Ureter (tissue), 1 donor: ENCODE measurements at regions not wholly inside any gene's neighbourhood (a gene's known extent, or its start where the extent isn't known, plus 50 kb on each side); places are given as distances from the start of the nearest gene placed in this dataset.

ENCODE experiments used
- DNase-seq: peaks from one replicate; pipeline ENCODE4 v3.0.0-alpha.2; 2020; ENCODE audit warnings: low spot score
- donor health status: DM: yes; HTN: yes; CAD: no.

DNA sequence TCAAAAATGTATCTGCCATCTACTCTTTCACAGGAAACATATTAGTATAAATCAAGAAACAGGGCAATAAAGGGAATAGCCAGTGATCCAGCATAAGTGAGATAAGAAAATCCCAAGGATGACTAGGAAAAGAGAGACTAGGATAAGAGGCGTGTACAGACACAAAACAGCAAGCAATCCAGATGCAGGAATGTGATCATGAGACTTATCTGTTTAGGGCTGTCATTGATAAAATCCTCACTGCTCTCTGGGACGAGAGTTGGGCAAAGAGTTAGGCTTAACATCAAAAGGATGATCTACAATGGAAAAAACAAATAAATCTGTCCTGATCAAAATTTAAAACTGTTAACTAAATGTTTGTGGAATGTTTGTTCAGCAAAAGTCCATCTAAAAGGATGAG, 1156.8 kb upstream of the C9orf72 start:
- DNase-seq: no peak

DNA sequence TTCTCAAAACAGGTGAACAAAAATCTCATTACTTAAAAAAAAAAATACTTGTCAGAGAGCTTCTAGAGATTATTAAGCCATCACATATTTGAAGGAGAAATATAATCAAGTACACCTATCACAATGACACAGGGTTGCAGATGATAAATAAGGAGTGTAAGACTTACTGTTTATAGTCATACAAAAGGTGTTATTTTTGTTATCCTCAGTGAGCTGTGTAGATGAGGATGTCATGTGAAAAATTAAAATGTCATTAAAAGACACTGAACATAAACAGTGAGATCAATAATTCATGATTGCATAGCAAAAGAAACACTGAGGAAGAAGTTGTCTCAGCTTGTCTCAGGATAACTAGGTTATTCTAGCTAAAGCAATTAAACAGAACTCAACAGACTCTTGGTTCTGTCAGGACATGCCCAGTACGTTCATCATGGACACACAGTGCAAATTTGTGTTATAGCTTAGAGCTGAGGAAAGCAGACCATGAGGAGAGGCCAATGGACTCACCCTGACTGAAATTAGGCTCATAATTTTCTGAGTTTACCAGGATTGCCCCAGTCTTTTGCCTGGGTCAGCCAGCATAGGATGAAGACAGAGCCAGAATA, 1162.6 kb upstream of the C9orf72 start:
- DNase-seq: no peak

DNA sequence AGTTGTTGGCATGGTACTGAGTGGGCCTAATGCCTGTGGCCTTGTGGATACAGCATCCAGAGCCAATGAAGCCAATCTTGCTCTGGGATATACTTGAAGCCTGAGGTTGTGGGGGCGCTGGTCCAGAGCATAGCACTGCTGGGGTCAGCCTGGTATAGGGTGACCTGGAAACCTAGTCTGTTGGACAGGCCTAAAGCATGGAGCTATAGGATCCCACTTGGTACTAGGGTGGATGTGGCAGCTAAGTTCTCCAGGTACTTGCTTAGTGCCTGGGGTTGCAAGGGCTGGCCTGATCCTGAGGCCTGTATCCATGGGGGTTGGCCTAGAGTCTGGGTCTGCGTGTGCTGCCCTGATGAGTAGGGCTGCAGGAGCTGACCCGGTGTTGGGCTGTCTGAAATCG, 1168.2 kb upstream of the C9orf72 start:
- DNase-seq: no peak

- DNase-seq: no peak
These were observed 1174.2 kb upstream of the C9orf72 start for GRCh38 chr9:28747351-28747985.

DNA sequence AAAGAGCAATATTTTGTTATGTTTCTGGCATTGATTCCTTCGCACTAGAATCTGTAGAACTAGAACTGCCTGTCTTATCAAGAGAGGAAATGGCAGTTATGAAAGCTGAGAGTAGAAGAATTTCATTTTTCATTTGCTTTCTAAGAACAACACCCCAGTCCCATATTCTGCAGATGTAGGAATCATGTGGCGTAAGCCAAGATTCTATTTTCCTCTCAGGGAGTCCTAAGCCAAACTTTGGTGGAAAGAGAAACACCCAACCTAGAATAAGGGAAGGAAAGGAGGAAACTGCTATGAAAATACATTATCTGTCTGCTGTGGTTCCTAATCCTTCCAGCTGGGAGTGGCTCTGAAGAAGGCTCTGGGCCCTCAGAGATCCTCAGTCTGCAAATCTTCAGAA, 1176.9 kb upstream of the C9orf72 start:
- no peak for DNase-seq

DNA sequence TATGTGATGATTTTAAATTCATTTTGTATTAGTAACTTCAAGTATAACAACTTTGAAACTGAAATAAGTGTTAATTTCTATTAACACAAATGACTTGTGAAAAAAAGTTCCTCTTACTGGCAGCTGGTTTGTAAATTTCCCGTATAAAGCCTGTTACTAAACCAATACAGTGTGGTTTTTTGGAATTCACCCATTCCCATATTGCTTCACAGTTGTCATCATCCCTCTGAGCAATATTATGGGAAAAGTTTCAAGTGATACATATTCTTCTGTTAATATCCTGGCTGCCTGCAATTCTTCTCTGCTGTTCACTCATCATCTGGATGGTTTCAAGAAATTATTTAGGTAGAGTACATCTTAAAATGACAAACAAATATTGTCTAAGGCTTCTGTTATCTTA, 1185.1 kb upstream of the C9orf72 start:
- DNase-seq: no peak

DNA sequence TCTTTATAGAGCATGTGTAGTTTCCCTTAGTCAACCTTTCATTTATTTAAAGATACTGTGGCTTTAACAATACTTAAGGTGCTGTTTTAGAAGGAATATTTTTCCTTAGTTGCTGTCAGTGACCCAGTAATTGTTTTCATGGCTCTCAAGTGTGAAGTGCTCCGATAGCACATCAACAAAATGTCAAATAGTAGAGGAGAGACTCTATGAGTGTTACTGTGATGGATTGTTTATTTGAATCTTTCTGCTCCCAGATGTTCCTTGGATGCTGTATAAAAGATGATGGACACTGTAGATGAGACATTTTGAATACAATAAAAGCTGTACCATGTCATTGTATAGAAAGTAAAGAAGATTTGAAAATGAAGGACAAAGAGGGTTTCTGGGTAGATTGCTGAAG, 1185.7 kb upstream of the C9orf72 start:
- no peak for DNase-seq

DNA sequence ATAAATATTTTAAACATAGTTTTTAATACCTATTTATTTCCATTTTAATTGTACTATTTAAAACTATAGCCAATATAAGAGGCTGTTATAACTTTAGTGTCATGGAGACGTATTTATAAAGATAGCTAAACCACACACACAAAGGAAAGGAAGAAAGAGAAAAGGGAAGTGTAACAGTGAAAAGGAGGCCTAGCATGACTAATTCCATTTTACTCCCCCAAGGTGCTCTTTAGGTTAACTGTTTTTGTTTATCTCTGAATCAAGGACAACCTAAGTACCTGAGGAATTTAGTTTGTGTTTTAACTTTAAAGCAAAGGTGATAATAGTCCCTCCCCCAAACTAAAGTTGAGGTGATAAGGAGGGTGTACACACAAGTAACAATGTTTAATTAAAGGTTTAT, 1188.9 kb upstream of the C9orf72 start:
- DNase-seq: no peak

DNA sequence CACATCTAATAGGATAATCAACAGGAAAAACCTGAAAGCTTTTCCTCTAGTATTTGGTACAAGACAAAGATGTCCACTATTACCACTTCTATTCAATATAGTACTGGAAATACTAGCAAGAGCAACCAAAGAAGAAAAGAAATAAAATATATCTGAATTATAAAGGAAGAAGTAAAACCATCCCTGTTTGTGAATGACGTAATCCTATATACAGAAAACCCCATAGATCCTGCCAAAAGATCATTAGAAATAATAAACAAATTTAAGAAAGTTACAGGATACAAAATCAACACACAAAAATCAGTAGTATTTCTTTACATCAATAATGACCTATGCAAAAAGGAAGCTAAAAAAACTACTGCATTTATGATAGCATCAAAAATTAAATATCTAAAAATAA, 1191.3 kb upstream of the C9orf72 start:
- DNase-seq: no peak

- no peak for DNase-seq
These were observed 1196.9 kb upstream of the C9orf72 start for GRCh38 chr9:28770226-28770625.

GRCh38 chr9:28770827-28771226, 1197.5 kb upstream of the C9orf72 start:
- DNase-seq: no peak

DNA sequence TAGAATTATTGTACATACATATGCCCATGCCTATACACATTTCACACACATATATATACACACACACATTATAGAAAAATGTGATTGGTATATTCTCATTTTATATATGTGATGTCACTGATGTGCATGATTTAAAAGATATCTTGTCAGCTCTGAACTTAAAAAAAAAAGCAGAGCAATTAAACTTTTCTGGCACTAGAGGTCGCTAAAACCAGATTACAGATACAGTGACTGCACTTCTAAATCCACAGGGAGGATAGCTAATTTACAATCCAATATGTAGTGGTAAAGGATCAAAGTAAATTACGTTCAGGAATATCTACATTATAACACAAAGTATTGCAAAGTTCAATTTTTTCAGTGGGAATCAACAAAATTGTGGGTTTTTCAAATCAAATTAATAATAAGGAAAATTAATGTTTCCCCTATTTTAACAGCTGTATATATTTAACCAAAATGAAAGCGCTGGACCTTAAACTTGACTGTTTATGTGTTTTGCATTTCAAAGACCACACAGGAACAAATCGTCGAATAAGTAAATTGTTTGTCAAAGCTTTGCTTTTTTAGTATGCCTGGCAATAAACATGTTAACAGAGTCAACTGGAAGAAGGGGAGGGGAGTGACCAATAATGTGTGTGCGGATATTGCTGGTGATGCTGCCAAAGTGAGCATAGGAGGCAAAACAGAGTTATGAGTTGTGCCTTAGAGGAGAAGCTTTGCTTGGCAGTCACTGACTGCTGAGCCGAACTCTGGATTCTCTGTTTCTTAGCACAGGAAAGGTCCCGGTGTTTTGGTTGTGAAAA, 1201.4 kb upstream of the C9orf72 start:
- no peak for DNase-seq

GRCh38 chr9:28779243-28779642, 1206.0 kb upstream of the C9orf72 start:
- no peak for DNase-seq

- no peak for DNase-seq
These were observed 1208.2 kb upstream of the C9orf72 start for GRCh38 chr9:28781481-28781880.

DNA sequence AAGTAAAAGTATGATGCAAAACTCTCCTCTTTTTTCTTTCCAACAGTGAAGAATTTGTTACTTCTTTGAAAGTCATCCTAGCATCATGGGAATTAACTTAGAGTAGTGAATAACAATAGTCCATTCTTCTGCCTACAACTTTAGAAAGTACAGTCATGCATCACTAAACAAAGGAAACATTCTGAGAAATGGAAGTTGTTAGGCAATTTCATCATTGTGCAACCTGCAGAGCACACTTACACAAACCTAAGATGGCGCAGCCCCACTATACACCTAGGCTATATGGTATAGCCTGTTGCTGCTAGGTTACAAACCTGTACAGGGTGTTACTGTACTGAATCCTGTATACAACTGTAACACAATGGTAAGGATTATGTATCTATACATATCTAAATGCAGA, 1209.3 kb upstream of the C9orf72 start:
- no peak for DNase-seq

- DNase-seq: no peak
These were observed 1219.4 kb upstream of the C9orf72 start for GRCh38 chr9:28792716-28793115.

- DNase-seq: no peak
These were observed 1226.6 kb upstream of the C9orf72 start for GRCh38 chr9:28799876-28800275.

DNA sequence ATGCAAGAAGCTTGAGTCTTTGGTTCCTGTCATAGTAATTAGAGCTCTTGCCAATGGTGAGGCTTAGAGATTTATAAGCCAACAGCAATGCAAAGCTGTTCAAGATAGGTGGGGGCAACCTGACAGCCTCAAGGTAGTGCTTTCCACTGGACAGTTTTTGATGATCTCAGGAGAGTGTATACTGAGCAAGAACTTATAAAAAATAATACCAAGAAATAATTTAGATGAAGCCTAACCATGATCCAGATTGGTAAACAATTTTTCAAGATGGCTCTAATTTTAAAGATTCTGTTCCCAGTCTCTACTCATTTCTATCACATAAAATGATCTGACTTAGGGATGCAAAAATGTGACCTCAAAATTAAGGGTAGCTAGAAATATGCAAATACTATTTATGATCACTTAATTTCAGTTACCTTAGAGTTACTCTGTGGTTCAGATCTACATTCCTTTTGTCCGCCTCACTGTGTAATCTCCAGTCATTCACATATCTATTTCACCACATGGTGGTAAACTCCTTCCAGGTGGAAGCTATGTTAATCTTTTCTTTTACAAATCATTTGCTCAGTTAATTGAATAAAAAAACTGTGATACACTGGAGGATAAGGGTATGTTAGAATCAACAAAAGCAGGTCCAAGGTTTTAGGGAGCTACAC, 1228.0 kb upstream of the C9orf72 start:
- DNase-seq: no peak

DNA sequence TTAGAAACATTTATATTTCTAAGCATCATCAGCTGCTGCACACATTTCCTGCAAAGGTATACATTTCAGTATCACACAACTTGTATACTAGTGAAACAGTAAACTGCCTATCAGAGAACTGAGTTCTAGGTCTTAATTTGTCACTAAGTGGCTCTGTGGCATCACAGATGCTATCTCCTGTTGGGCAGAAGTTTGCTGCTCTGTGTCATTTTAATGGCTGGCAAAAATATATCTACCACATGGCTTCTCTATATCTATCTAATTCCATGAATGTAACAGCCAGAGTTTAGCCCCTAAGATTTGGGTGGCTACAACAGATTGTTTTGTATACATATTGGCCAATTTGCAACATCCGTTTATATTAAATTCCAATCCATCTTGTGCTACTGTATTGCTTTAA, 1231.9 kb upstream of the C9orf72 start:
- no peak for DNase-seq

- DNase-seq: no peak
These were observed 1234.8 kb upstream of the C9orf72 start for GRCh38 chr9:28808042-28808441.

DNA sequence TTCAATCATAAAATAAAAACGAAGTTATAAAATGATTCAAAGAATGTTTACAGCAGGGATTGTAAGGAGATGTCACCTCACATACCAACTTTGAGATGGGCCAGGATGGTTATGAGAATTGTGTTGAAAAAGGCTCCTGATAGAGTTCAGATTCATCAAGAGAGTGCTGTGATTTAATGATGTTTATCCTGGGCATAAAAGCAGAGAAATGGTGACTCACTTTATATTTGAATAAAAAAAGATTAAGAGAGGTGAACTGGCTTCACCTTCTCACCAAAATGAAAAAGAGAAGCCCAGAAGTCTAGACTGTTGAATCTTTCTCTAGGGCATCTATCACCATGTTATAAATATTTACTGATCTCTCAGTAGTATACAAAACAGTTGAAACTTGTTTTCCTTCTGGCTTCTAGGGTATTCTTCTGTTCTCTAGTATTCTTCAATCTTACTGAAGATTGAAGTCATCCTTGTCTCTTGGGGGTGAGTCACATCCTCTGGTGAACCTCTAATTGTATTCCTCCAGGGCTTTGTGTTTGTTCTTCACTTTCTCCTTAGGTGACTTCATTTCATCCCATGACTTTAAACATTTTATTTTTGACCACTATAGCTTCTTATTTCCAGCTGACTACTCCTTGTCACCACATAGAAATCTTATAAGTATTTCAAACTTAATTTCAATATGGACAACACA, 1237.3 kb upstream of the C9orf72 start:
- DNase-seq: no peak

- no peak for DNase-seq
These were observed 1247.5 kb upstream of the C9orf72 start for GRCh38 chr9:28820741-28821140.
